Endothelial cell of umbilical vein (primary cell): ENCODE measurements at regions not wholly inside any gene's neighbourhood (a gene's known extent, or its start where the extent isn't known, plus 50 kb on each side); places are given as distances from the start of the nearest gene placed in this dataset.

Experiments used
- BruUV-seq: library from RNA; stranded (reverse); fragments of 400-500 nt; replicated peaks from 2 replicates; lab custom pipeline; 2021; lab: Mats Ljungman, UMichigan
- CTCF ChIA-PET: fragments of 300-600, 350-600 bp; sonication (Branson Sonifier 250); formaldehyde crosslinking; loops from one replicate; lab custom pipeline; 2021; ENCODE audit warnings: antibody characterized with exemption, inconsistent platforms; lab: Charles Lee
- POLR2A ChIA-PET: fragments of 300-600, 350-600 bp; sonication (Branson Sonifier 250); formaldehyde crosslinking; loops from one replicate; lab custom pipeline; 2021; ENCODE audit warnings: antibody characterized with exemption, inconsistent platforms; lab: Charles Lee
- DNase-seq: peaks from one replicate; pipeline ENCODE4 v3.0.0-alpha.2; 2011; ENCODE audit warnings: low read depth, low spot score
- FAIRE-seq: peaks from 2 replicates; lab custom pipeline; 2011; peaks lifted over from hg19 to GRCh38; lab: Jason Lieb, UNC
- H2AFZ ChIP-seq: 2 replicates; pipeline ENCODE4 v1.6.0; 2012; ENCODE audit warnings: low read depth, low read length, control low read depth, inconsistent platforms
- H3K27ac ChIP-seq: 2 replicates; pipeline ENCODE4 v1.5.1; 2011; ENCODE audit warnings: low read depth, mild to moderate bottlenecking, control low read depth, low read length, moderate library complexity; ENCODE audit not compliant: insufficient read depth
- H3K27me3 ChIP-seq, 2 experiments: 2 replicates each; pipeline versions ENCODE4 v1.6.0 to v1.6.1; 2011; ENCODE audit warnings: low read length in 2 of 2, mixed read lengths in 1 of 2; ENCODE audit not compliant: control insufficient read depth in 2 of 2, insufficient read depth in 2 of 2
- H3K36me3 ChIP-seq, 2 experiments: 2 replicates in 1 of 2; 3 replicates in 1 of 2; pipeline ENCODE4 v1.5.1; 2011; ENCODE audit warnings: low read length in 2 of 2, mild to moderate bottlenecking in 1 of 2, moderate library complexity in 1 of 2; ENCODE audit not compliant: control insufficient read depth in 2 of 2, insufficient read depth in 2 of 2; ENCODE audit errors: extremely low read depth in 1 of 2
- H3K4me1 ChIP-seq: 3 replicates; pipeline ENCODE4 v1.5.1; 2011; ENCODE audit warnings: mild to moderate bottlenecking, low read length; ENCODE audit not compliant: control insufficient read depth, insufficient read depth; ENCODE audit errors: extremely low read depth
- H3K4me2 ChIP-seq: 2 replicates; pipeline ENCODE4 v1.6.1; 2011; ENCODE audit warnings: low read length, control low read depth, mixed read lengths; ENCODE audit not compliant: insufficient read depth
- H3K4me3 ChIP-seq, 3 experiments: fragments of 200-600 bp in 1 of 3; sonication (generic), shearing (Covaris generic) in 1 of 3; replicated peaks in 1 of 3; 2 replicates each; pipeline ENCODE4 v1.5.1; 2011 to 2016; ENCODE audit warnings: control low read depth in 3 of 3, low read length in 3 of 3, mild to moderate bottlenecking in 2 of 3, inconsistent platforms in 1 of 3, low read depth in 1 of 3, moderate library complexity in 1 of 3; ENCODE audit not compliant: insufficient read depth in 1 of 3
- H3K79me2 ChIP-seq: 2 replicates; pipeline ENCODE4 v1.6.0; 2012; ENCODE audit warnings: low read length, inconsistent platforms; ENCODE audit not compliant: control insufficient read depth, insufficient read depth
- H3K9ac ChIP-seq: replicated peaks from 2 replicates; pipeline ENCODE3; 2011; ENCODE audit warnings: low read length, control low read depth; ENCODE audit not compliant: insufficient read depth; ENCODE audit errors: extremely low read depth
- H3K9me1 ChIP-seq: replicated peaks from 3 replicates; pipeline ENCODE4 v1.6.0; 2011; ENCODE audit warnings: mild to moderate bottlenecking, low read length; ENCODE audit not compliant: control insufficient read depth, insufficient read depth; ENCODE audit errors: extremely low read depth
- H3K9me3 ChIP-seq: replicated peaks from 2 replicates; pipeline ENCODE4 v1.5.1; 2012; ENCODE audit warnings: low read length, inconsistent platforms; ENCODE audit not compliant: control insufficient read depth, insufficient read depth
- H4K20me1 ChIP-seq: replicated peaks from 2 replicates; pipeline ENCODE3; 2011; ENCODE audit warnings: mild to moderate bottlenecking, low read length; ENCODE audit not compliant: control insufficient read depth, insufficient read depth; ENCODE audit errors: extremely low read depth
- CTCF ChIP-seq, 2 donors: IDR thresholded peaks; 1 replicate in 1 of 2; 2 replicates in 1 of 2; pipeline ENCODE4 v1.5.1; 2011; ENCODE audit warnings: low read length in 2 of 2, mild to moderate bottlenecking in 2 of 2, moderate library complexity in 2 of 2, control low read depth in 1 of 2, inconsistent platforms in 1 of 2, low read depth in 1 of 2; ENCODE audit not compliant: insufficient read depth in 1 of 2; ENCODE audit errors: extremely low read depth in 1 of 2
- EZH2 ChIP-seq: IDR thresholded peaks from 2 replicates; pipeline ENCODE4 v1.6.1; 2012; ENCODE audit warnings: borderline replicate concordance, low read depth, mild to moderate bottlenecking, moderate library complexity, low read length, inconsistent platforms; ENCODE audit not compliant: severe bottlenecking
- FOS ChIP-seq: IDR thresholded peaks from 2 replicates; pipeline ENCODE4 v1.6.1; 2011; ENCODE audit warnings: mild to moderate bottlenecking, low read length, moderate library complexity, borderline replicate concordance; ENCODE audit not compliant: insufficient read depth
- GATA2 ChIP-seq: IDR thresholded peaks from 2 replicates; pipeline ENCODE4 v1.7.0; 2011; ENCODE audit warnings: low read depth, mild to moderate bottlenecking, moderate library complexity, mixed read lengths, low read length; ENCODE audit not compliant: insufficient read length, insufficient read depth
- JUN ChIP-seq: IDR thresholded peaks from 2 replicates; pipeline ENCODE4 v1.6.1; 2011; ENCODE audit warnings: borderline replicate concordance, low read depth; ENCODE audit not compliant: insufficient read length, insufficient read depth
- MYC ChIP-seq: IDR thresholded peaks from one replicate; pipeline ENCODE4 v1.6.1; 2011; ENCODE audit warnings: mild to moderate bottlenecking, low read depth, low read length
- POLR2A ChIP-seq: IDR thresholded peaks from 2 replicates; pipeline ENCODE4 v1.6.1; 2012; ENCODE audit warnings: low read depth, mild to moderate bottlenecking, control low read depth, low read length
- POLR2AphosphoS5 ChIP-seq: IDR thresholded peaks from 2 replicates; pipeline ENCODE4 v1.6.1; 2012; ENCODE audit warnings: low read depth, mild to moderate bottlenecking, control low read depth, low read length, moderate library complexity; ENCODE audit not compliant: insufficient read depth
- dilution Hi-C: fragments of 300-500 bp; cut with MboI; formaldehyde crosslinking; loops from one replicate; pipeline ENCODE4 v1.15.0; 2019; ENCODE audit warnings: low sequenced_read_pairs; ENCODE audit not compliant: extremely low pct_ligation_motif_present
- intact Hi-C: fragments of 100-400 bp; cut with micrococcal nuclease; formaldehyde crosslinking; loops from one replicate; pipeline ENCODE4 v1.10.0; 2022
- TF ChIP-seq, protein P1 (sequence below): IDR thresholded peaks from 2 replicates; pipeline ENCODE4 v1.6.1; 2011; ENCODE audit not compliant: insufficient read depth, insufficient read length

- ChIA-PET POLR2A (no interaction called here), CTCF (no interaction called here)
- no peak overlapping the region for H2AFZ ChIP-seq
- no peak for TF ChIP-seq EZH2
- TF ChIP-seq POLR2A: no peak
- no peak for TF ChIP-seq MYC
- no peak for TF ChIP-seq JUN
- TF ChIP-seq CTCF (IDR thresholded peaks at IDR 0.05; ENCODE audit: extremely low read depth in 1 of 2, insufficient read depth in 1 of 2, low read depth in 1 of 2, low read length in 2 of 2): no peak
- TF ChIP-seq POLR2AphosphoS5: no peak
- TF ChIP-seq, protein P1, sequence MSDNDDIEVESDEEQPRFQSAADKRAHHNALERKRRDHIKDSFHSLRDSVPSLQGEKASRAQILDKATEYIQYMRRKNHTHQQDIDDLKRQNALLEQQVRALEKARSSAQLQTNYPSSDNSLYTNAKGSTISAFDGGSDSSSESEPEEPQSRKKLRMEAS: no peak
- no peak for TF ChIP-seq GATA2
- TF ChIP-seq FOS: no peak
- intact Hi-C loops: no loop called here
- H3K4me1 ChIP-seq: no peaks in the 10 kb centered on the region
- no peak overlapping the region for H3K4me2 ChIP-seq
- no peak overlapping the region for H3K4me3 ChIP-seq
- dilution Hi-C loops: no loop called here
- H3K79me2 ChIP-seq: no peaks in the 10 kb centered on the region
- BruUV-seq: no TSS peak
- no peaks in the 10 kb centered on the region for H4K20me1 ChIP-seq
- H3K27ac ChIP-seq: no peak overlapping the region
- no peaks in the 10 kb centered on the region for H3K27me3 ChIP-seq
- no peaks in the 10 kb centered on the region for H3K9me3 ChIP-seq
- DNase-seq (no peak), FAIRE-seq (no peak)
- no peaks in the 10 kb centered on the region for H3K9me1 ChIP-seq
- H3K36me3 ChIP-seq: no peaks in the 10 kb centered on the region
- H3K9ac ChIP-seq: no peak overlapping the region
Observed at GRCh38 chr14:96153003-96153402, 51.6 kb upstream of the BDKRB2 start.
